ENCODE measurements at regions not wholly inside any gene's neighbourhood (a gene's known extent, or its start where the extent isn't known, plus 50 kb on each side); places are given as distances from the start of the nearest gene placed in this dataset.

GRCh38 chr2:199707593-199708185, 143.3 kb downstream of the FTCDNL1 start:
- DNase-seq, result no peak

- DNase-seq, result peak; percentile 36
Observed at GRCh38 chr2:199705538-199705937, 145.5 kb downstream of the FTCDNL1 start.

- peak; percentile 50 for DNase-seq
Observed at GRCh38 chr2:199704358-199705238, 146.4 kb downstream of the FTCDNL1 start.

- no peak for DNase-seq
Observed at GRCh38 chr2:199703199-199703598, 147.8 kb downstream of the FTCDNL1 start.

- DNase-seq, result no peak
Observed at GRCh38 chr2:199697469-199697868, 153.5 kb downstream of the FTCDNL1 start.

- DNase-seq, result no peak
Observed at GRCh38 chr2:199696048-199696447, 154.9 kb downstream of the FTCDNL1 start.

GRCh38 chr2:199693861-199694260, 157.1 kb downstream of the FTCDNL1 start:
- DNase-seq, result no peak

- no peak for DNase-seq
Observed at GRCh38 chr2:199692489-199692888, 158.5 kb downstream of the FTCDNL1 start.

GRCh38 chr2:199690225-199690624, 160.8 kb downstream of the FTCDNL1 start:
- no peak for DNase-seq

- DNase-seq, result no peak
Observed at GRCh38 chr2:199685669-199686068, 165.3 kb downstream of the FTCDNL1 start.

- DNase-seq, result no peak
Observed at GRCh38 chr2:199684832-199685231, 166.2 kb downstream of the FTCDNL1 start.

- DNase-seq, result no peak
Observed at GRCh38 chr2:199684168-199684567, 166.8 kb downstream of the FTCDNL1 start.

GRCh38 chr2:199682001-199682400, 169.0 kb downstream of the FTCDNL1 start:
- DNase-seq, result no peak

- DNase-seq, result no peak
Observed at GRCh38 chr2:199680482-199680881, 170.5 kb downstream of the FTCDNL1 start.

GRCh38 chr2:199679883-199680282, 171.1 kb downstream of the FTCDNL1 start:
- no peak for DNase-seq

GRCh38 chr2:199677881-199678280, 173.1 kb downstream of the FTCDNL1 start:
- DNase-seq, result no peak

GRCh38 chr2:199668645-199669044, 182.3 kb downstream of the FTCDNL1 start:
- DNase-seq, result no peak

- DNase-seq, result no peak
Observed at GRCh38 chr2:199663157-199663556, 187.8 kb downstream of the FTCDNL1 start.

GRCh38 chr2:199662255-199662654, 188.7 kb downstream of the FTCDNL1 start:
- no peak for DNase-seq

- DNase-seq, result no peak
Observed at GRCh38 chr2:199660167-199660566, 190.8 kb downstream of the FTCDNL1 start.

- peak; percentile 28 for DNase-seq
Observed at GRCh38 chr2:199659207-199659606, 191.8 kb downstream of the FTCDNL1 start.

GRCh38 chr2:199646439-199646838, 188.7 kb upstream of the SATB2 start:
- DNase-seq, result no peak

- DNase-seq, result no peak
Observed at GRCh38 chr2:199631129-199631528, 173.4 kb upstream of the SATB2 start.

- no peak for DNase-seq
Observed at GRCh38 chr2:199629301-199629700, 171.6 kb upstream of the SATB2 start.

Measured in activated CD4-positive, alpha-beta T cell treated with anti-CD3 and anti-CD28 coated beads, Interleukin-2, Interleukin-6, amounts not matched to agents 100 ng/mL and 50 ng/mL, durations not matched to agents 16 hours and 8 hours (primary cell).